DMS53 (cell line): ENCODE measurements at regions not wholly inside any gene's neighbourhood (a gene's known extent, or its start where the extent isn't known, plus 50 kb on each side); places are given as distances from the start of the nearest gene placed in this dataset.
"Not testable (repeated sequence)": the region's sequence is repeated elsewhere in the genome, so short reads cannot be mapped to it uniquely, and the experiment has no call there.

Source experiments
- DNase-seq: peaks from one replicate; lab custom pipeline; 2025; lab: John Stamatoyannopoulos, UW

DNA sequence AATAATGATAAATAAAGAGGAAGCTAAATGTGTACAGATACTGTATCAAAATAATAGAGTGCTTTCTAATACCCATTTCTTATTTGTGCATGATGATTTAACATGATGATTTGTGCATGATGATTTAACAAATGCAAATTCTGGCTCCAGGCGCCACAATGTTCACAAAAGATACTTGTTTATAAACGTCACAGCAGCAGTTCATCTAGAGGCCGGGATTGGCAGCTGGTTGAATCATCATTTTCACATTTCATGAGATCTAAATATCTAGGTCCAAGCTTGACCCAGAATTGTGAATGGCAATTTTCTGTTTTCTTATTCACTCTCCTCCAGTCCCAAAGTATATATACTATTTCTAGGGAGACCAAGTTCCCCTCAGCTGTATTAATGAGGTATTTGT, 322.0 kb downstream of the SUCLG1 start:
- DNase-seq, result no peak

DNA sequence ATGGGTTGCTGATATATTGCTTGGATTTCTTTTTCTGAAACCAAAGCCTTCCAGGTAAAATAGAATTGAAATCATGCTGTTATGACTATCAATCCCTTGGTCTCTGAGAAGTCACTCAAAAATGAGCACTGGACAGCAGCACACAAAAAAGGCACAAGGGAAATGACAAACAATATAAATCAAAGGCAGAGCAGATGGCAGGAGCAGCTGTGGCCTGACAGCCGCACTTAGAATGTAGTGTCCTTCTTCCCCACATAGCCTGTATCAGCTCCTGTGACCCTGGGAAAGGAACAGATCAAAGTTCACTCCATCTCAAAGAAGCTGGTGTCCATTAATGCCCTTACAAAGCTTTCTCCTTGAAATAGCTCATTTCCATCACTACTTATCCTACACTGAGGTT, 326.7 kb downstream of the SUCLG1 start:
- DNase-seq, result peak; percentile 27

DNA sequence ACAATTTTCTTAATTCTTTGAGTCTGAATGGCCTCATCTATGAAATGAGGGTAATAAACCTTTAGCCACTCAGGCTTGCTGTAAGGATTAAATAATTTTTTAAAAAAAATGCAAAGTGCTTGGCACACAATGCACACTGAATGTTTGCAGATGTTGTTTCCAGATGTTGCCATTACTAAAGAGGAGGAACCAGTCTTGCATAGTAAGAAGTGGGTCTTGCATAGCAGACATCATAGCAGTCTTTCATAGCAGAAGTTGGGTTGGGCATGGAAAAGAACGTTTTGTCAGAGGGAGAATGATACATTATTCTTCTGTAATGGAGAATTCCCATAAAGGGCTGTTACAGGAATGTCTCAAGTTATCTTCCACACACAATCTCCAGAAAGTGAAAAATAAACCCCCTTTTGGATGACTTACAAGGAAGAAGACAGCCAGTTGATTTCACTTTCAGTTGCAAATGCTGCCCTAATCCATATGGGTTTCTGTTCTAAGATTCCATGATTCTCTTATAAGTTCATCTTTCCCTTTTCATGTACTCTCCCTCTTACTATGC, 327.7 kb downstream of the SUCLG1 start:
- DNase-seq, result no peak

DNA sequence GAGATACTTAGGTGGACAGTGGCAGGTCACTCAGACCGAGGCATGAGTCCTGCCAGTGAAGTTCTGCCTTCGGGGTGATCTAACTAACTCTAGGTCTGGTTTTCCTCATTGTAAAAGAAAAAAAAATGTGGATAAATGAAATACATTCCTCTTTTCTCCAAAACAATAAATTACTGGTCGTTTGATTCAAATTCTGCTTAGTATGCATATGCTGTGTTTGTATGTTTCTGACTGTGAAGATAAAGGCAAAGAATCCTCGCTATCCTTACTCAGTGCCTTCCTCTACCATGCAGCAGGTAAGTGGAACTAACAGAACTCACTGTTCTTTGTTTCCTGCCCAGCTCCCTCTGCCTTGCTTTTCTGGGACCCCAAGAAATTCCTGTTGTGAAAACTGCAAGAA, 330.1 kb downstream of the SUCLG1 start:
- no peak for DNase-seq

DNA sequence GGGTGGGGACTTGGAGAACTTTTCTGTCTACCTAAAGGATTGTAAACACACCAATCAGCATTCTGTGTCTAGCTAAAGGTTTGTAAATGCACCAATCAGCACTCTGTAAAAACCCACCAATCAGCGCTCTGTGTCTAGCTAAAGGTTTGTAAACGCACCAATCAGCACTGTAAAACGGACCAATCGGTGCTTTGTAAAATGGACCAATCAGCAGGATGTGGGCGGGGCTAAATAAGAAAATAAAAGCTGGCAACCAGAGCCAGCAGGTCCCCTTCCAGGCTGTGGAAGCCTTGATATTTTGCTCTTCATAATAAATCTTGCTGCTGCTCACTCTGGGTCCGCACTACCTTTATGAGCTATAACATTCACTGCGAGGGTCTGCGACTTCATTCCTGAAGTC, 331.3 kb downstream of the SUCLG1 start:
- not testable (repeated sequence) for DNase-seq

DNA sequence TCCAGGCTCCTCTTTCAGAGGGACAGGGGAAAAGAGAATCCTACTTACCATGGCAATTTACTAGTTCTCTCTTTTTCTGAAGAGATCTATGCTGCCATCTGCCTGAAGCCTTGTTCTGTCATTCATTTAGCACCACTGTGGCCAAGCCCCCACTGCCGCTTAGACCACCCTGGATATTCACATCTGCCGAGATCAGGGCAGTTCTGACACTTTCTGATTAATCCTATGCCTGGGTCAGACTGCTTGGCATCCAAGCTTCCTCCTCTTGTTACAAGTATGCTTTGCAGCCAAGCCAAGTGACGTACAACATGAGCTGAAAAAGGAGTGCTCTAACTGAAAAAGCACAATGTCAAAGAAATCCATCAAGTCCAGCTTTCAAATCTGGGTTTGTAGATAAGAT, 332.6 kb downstream of the SUCLG1 start:
- no peak for DNase-seq

DNA sequence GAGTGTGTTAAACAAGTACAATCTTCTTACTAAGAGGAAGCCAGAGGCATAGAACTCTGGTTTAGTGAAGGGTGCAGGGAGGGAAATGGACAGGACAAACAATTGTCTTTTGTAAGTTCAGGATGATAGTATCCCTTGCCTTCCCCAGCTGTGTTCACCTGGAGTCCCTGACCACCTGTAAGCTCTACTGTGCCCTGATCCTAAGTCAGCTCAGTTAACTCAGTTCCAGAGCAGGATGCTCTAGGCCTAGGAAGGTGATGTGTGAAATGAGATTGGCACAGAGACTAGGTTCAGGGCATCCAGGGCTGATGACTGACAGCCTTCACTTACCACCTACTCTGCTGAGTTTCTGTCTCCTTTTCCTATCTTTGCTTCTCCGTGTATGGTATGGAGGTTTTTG, 333.0 kb downstream of the SUCLG1 start:
- DNase-seq, result no peak

DNA sequence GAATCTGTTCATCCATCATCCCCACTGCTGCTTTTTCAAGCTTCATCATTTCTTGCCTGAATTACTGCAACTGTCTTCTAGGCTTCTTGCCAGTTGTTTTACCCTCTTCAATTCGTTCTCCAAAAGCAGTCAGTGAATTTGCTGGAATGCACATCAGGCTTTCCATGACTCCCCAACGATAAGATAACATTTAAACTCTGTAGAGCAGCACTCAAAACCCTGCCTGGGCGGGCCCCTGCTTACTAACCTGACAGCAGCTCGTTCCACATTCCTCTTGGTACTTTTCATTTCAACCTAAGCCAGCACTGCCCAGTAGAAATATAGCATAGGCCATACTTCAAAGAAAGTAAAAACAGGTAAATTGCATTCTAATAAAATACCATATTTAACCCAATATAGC, 342.9 kb downstream of the SUCLG1 start:
- DNase-seq, result no peak

DNA sequence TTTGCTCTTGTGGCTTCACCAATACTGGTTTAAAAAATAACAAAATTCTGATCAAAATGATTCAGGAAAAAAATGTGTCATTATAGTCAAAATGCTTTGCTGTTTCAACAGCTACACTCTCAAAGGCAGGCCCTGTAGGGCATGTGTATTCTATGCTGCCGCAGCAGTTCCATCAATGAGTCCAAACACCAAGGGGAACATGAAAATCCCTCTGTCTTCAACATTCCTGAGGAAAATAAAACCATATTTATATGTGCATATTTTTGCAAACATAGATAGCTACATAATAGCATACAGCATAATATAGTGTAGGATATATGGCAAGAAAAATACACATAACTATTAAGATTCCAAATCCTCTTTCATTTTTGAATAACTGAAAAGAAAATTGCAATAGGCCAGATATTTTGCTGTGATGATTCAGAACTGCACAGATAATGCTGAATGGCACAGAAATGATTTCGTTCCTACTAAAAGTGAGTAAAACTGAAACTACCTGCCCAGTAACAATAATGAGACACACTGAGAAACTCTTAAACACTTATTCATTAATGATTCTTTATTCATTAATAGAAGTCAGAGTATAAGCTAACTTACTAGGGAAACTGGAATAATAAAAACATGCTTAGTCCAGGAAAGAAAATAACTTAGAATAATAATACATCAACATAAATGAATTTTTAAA, 343.8 kb downstream of the SUCLG1 start:
- DNase-seq, result no peak

DNA sequence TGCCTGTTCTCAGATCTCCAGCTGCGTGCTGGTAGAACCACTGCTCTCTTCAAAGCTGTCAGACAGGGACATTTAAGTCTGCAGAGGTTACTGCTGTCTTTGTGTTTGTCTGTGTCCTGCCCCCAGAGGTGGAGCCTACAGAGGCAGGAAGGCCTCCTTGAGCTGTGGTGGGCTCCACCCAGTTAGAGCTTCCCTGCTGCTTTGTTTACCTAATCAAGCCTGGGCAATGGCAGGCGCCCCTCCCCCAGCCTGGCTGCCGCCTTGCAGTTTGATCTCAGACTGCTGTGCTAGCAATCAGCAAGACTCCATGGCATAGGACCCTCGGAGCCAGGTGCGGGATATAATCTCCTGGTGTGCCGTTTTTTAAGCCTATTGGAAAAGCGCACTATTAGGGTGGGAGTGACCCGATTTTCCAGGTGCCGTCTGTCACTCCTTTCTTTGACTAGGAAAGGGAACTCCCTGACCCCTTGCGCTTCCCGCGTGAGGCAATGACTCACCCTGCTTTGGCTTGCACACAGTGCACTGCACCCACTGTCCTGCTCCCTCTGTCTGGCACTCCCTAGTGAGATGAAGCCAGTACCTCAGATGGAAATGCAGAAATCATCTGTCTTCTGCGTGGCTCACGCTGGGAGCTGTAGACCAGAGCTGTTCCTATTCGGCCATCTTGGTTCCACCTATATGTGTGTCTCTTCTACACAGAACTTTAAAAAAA, 355.1 kb downstream of the SUCLG1 start:
- peak; percentile 95 for DNase-seq

DNA sequence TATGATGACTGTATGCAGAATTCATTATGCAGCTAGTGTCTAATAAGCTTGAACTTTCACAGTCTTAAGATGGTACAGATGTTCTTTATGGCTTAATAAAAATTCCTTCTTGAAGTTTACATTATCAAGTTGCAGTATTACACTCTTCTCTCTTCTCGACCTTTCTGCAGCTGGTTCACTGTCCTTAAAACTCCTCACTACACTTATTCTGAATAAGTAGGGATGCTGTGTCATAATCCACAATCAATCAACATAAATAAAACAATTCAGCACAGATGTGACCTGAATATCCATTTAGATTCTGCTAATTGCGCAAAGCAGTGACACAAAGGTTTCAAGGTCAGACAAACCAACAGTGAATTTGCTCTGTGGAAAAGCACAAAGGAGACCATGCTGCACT, 356.8 kb downstream of the SUCLG1 start:
- DNase-seq, result no peak

DNA sequence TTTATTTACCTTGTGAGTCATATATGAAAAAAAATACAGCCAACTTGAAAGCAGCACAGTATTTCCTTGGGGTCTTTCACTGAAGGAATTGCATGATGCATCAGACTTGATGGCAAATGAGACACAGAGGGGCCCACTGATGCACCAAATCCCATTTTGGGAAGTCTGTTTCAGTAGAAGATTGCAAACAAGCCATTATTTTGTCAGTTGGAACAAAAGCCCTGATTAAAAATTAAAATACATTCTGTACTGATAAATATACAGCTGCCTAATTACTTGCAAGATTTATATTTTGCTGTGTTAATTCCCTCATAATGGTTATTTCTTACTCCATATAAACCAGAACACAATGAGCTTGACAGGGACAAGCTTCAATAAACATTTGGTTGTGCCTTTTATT, 370.4 kb downstream of the SUCLG1 start:
- DNase-seq, result peak; percentile 70

DNA sequence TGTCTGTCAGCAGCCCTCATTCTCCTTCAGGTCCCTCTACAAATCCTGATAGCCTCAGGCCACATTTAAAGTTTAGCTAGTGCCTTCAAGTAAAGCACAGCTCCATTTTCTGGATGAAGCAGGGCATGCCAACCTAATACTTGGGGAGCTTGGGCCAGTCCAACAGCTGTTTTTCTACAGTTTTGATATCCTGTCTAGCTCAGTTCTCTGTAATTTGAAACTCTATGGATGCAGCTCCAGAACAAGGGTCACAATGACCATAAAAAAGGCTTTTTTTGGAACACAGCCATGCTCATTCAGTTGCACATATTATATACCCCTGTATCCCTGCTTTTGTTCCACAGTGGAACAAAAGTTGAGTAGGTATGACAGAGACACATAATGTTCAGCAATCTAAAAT, 373.5 kb downstream of the SUCLG1 start:
- peak; percentile 14 for DNase-seq

DNA sequence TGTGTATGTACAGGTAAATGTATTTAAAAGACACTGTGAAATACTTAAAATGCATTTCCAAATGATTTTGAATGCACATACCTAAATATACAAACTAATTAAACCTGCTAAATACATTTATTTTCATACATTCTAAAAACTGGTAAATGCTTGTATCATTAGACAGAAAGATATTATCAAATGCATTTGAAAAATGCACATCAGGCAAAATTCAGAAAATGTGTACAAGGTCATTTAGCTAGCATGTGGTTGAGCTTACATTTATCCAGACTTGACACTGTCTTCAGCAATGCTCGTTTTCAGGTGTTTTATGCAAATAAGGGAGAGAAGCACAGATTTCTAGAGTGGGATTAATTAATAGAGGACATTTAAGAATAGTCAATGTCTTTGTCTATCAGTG, 374.2 kb downstream of the SUCLG1 start:
- no peak for DNase-seq

DNA sequence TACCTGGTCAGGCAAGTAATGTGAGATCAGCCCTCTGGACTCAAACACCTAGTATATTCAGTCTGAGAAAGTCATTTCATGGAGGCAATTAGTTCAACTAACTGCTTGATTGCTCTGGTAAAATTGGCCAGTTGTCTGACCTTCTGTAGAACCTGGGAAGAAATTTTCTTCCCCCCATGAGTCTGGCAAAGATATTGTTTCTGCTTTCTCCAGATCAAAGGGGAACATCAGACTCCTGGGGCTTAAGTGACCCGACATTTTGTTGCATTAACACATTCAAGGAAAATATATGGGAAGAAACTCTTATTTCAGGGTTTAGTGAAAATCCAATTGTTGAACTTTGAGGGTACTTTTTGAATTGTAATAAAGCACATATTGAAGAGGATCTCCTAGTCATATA, 375.1 kb downstream of the SUCLG1 start:
- DNase-seq, result no peak

DNA sequence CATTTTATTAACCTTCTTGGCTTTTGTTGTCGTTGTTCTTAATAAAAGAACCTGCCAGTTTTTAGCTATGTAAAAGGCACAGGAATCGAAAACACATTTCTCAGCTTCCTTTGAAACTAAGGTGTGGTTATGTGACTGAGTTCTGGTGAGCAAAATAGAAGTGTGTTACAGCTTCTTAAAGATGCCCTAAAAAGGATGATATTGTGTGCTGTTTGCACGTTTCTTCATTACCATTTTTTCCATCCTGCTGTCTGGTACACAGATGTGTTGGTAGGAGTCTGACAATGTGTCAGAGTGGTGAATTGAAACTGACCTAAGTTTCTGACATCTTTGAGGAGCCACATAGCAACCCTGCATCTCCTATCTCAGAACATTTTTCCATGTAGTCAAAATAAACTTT, 380.6 kb downstream of the SUCLG1 start:
- no peak for DNase-seq

DNA sequence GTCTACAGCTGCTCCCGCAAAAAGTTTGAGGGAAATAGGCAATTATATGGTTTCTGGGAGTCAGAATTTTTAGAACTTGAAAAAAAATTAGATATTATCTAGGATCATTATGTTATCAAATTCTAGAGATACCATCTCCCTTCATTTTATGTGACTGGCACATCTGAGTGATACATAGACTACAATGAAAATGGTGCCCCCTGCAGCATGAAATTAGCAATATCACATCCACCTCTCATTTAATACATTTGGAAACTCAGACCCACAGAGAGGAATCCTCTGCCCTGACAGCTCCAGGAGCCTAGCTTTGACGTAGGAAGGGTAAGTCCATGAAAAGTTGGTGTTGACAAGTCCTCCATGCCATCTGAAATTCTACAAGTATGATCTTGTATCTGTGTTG, 381.6 kb downstream of the SUCLG1 start:
- peak; percentile 80 for DNase-seq

DNA sequence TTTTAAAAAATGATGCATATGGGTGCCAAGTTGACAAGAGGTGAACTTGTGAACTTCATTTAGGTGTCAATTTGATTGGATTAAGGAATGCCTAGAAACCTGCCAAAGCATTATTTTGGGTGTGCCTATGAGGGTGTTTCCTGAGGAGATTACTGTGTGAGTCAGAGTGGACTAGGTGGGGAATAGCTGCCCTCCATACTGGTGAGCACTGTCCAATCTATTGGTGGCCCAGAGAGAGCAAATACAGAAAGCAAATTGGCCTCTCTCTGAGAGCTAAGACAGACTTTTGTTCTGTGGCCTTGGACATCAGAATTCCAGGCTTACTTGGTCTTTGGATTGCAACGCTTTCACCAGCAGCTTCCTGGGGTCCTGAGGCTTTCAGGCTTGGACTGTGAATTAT, 388.0 kb downstream of the SUCLG1 start:
- no peak for DNase-seq

DNA sequence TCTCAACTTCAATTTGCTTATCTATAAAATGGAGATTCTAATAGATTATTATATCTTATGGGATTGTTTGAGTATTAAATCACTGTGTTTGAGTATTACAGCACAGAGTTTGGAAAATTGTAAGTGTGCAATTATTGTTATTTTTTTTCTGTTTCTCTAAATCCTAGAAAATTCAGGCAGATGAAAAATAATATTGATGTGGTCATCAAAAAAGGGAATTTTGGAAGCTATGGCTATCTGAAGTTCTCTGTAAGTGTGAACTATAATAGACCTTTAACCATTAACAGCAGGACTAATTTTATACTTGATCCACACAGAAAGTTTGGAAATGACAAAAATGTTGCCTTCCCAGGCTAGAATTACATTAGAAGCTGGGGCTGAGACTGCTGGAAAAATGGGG, 393.2 kb downstream of the SUCLG1 start:
- DNase-seq, result no peak

DNA sequence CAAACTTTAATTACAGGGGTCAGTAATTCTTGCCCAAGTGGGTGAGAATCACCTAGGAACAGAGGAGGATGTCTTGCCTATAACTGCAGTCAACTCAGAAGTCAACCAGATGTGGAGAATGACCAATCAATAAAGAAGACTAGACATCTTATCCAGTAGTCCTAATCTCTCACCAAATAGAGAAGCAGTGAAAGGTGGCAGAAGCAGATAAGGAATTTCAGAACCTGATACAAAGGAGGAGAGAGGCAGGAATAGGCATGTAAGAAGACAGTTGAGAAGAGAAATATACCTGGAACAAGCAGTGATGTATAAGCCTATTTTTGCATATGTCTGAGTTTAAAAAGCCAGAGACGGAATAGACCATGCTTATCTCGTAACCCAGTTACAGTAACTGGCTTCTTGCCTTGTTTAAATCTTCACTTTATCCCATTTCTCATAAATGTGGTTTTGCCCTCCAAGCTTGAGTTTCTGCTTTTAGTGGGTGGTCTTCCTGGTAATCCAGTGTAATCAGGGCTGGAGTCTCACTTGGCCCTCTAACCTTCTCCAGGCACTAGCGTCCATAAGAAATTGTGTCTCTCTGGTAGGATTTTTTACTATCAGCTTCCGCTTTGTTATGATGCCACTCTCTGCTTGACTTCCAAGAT, 401.0 kb downstream of the SUCLG1 start:
- no peak for DNase-seq

DNA sequence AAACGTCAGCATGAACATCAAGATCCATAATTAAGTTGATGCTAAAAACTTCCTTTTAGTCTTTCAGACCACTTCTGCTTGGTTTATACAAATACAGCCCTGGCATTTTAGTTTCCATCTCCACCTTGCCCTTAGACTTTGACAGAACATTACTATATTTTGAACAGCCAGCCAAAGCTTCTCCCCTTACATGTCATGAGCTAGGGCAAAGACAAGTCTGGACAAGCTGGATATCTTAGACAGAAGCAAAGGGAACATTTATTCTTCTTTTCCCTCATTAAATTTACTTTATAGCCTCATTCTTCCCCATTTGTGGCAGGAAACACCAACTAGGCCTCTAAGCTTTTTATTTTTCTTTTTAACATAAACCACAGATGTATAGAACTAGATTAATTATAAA, 403.3 kb downstream of the SUCLG1 start:
- no peak for DNase-seq

DNA sequence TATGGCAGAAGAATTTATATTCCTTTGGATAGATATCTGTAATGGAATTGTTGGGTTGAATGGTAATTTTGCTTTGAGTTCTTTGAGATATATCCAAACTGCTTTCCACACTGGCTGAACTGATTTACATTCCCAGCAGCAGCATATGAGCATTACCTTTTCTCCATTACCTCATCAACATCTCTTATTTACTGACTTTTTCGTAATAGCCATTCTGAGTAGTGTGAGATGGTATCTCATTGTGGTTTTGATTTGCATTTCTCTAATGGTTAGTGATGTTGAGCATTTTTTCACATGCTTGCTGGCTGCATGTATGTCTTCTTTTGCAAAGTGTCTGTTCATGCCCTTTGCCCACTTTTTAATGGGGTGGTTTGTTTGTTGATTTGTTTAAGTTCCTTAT, 404.5 kb downstream of the SUCLG1 start:
- DNase-seq, result not testable (repeated sequence)

DNA sequence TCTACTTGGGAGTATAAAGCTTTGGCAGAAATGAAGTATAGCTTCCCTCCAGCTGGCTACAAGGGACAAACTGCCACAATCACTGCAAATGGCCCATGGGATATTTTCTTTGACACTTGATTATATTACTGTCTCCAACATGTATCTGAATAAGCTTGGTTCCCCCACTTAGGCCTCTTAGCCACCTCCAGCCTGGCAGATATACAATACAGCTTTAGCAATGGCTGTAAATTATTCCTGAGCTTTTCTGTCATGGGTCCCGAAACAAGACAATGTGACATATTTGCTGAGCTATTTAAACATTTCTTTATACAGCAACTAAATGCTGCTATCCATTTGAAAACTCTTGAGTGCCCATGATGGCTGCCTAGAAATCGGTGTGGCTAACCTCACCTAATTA, 406.2 kb downstream of the SUCLG1 start:
- DNase-seq, result no peak
